CD14-positive monocyte (primary cell): ENCODE measurements at regions not wholly inside any gene's neighbourhood (a gene's known extent, or its start where the extent isn't known, plus 50 kb on each side); places are given as distances from the start of the nearest gene placed in this dataset.
"Not testable (repeated sequence)": the region's sequence is repeated elsewhere in the genome, so short reads cannot be mapped to it uniquely, and the experiment has no call there.

Source experiments
- DNase-seq, 3 donors: peaks; one replicate each; pipeline ENCODE4 v3.0.0-alpha.2; 2011 to 2022
- H2AFZ ChIP-seq: 2 replicates; pipeline ENCODE4 v1.6.0; 2012; ENCODE audit warnings: mild to moderate bottlenecking, low read depth, low read length, inconsistent platforms; ENCODE audit not compliant: insufficient read depth, poor library complexity, severe bottlenecking
- H3K27ac ChIP-seq, 2 donors: 1 replicate in 1 of 2; 2 replicates in 1 of 2; pipeline ENCODE4 v1.5.1; 2012 to 2013; ENCODE audit warnings: low read length in 2 of 2, control low read depth in 1 of 2, inconsistent platforms in 1 of 2, low read depth in 1 of 2, mild to moderate bottlenecking in 1 of 2
- H3K27me3 ChIP-seq, 2 donors: one replicate each; pipeline versions ENCODE4 v1.6.0 to v1.6.1; 2011 to 2013; ENCODE audit warnings: low read length in 2 of 2; ENCODE audit not compliant: control insufficient read depth in 2 of 2, insufficient read depth in 2 of 2
- H3K36me3 ChIP-seq, 2 donors: replicated peaks in 1 of 2; 1 replicate in 1 of 2; 2 replicates in 1 of 2; pipeline versions ENCODE4 v1.5.1 to v1.6.1; 2012 to 2013; ENCODE audit warnings: low read length in 2 of 2, control low read depth in 1 of 2, inconsistent platforms in 1 of 2, mild to moderate bottlenecking in 1 of 2; ENCODE audit not compliant: insufficient read depth in 2 of 2, control insufficient read depth in 1 of 2
- H3K4me1 ChIP-seq, 2 donors: 1 replicate in 1 of 2; 2 replicates in 1 of 2; pipeline versions ENCODE4 v1.5.1 to v1.6.1; 2012 to 2013; ENCODE audit warnings: low read length in 2 of 2, control low read depth in 1 of 2, inconsistent platforms in 1 of 2, mild to moderate bottlenecking in 1 of 2, moderate library complexity in 1 of 2; ENCODE audit not compliant: insufficient read depth in 2 of 2, control insufficient read depth in 1 of 2
- H3K4me2 ChIP-seq: replicated peaks from 2 replicates; pipeline ENCODE3; 2012; ENCODE audit warnings: low read length, moderate library complexity, mild to moderate bottlenecking; ENCODE audit not compliant: poor library complexity, severe bottlenecking; ENCODE audit errors: extremely low read depth
- H3K4me3 ChIP-seq, 3 experiments: fragments of 200-600 bp in 1 of 3; sonication (generic) in 1 of 3; replicated peaks in 1 of 3; 1 replicate in 2 of 3; 2 replicates in 1 of 3; pipeline ENCODE4 v1.5.1; 2011 to 2013; ENCODE audit warnings: low read length in 3 of 3, mild to moderate bottlenecking in 3 of 3, control low read depth in 2 of 3, low read depth in 2 of 3, inconsistent platforms in 1 of 3, moderate library complexity in 1 of 3
- H3K79me2 ChIP-seq: 2 replicates; pipeline ENCODE4 v1.6.0; 2012; ENCODE audit warnings: mild to moderate bottlenecking, control low read depth, inconsistent platforms, low read length, moderate library complexity; ENCODE audit not compliant: insufficient read depth
- H3K9ac ChIP-seq: 2 replicates; pipeline ENCODE4 v1.6.0; 2017; ENCODE audit warnings: low read length, mild to moderate bottlenecking; ENCODE audit not compliant: insufficient read depth, poor library complexity, severe bottlenecking
- H3K9me3 ChIP-seq, 2 donors: replicated peaks in 1 of 2; 1 replicate in 1 of 2; 2 replicates in 1 of 2; pipeline versions ENCODE4 v1.5.1 to v1.6.1; 2012 to 2013; ENCODE audit warnings: low read length in 2 of 2, control low read depth in 1 of 2; ENCODE audit not compliant: control insufficient read depth in 1 of 2, insufficient read depth in 1 of 2
- H4K20me1 ChIP-seq: 2 replicates; pipeline ENCODE4 v1.6.0; 2012; ENCODE audit warnings: mild to moderate bottlenecking, low read length, control low read depth, moderate library complexity; ENCODE audit not compliant: insufficient read depth
- H3K27ac Mint-ChIP-seq, 7 donors: one replicate each; pipeline ENCODE4 v1.8.0; 2020; ENCODE audit warnings: mild to moderate bottlenecking in 7 of 7, mixed read lengths in 7 of 7, moderate library complexity in 6 of 7, inconsistent platforms in 2 of 7
- H3K27me3 Mint-ChIP-seq, 3 donors: one replicate each; pipeline ENCODE4 v1.8.0; 2021 to 2022; ENCODE audit warnings: low read depth in 3 of 3, mild to moderate bottlenecking in 3 of 3, mixed read lengths in 3 of 3, moderate library complexity in 3 of 3, inconsistent platforms in 1 of 3
- H3K36me3 Mint-ChIP-seq, 2 donors: one replicate each; pipeline ENCODE4 v1.8.0; 2020; ENCODE audit warnings: mixed read lengths in 2 of 2, inconsistent platforms in 1 of 2, mild to moderate bottlenecking in 1 of 2
- H3K4me1 Mint-ChIP-seq: one replicate; pipeline ENCODE4 v1.8.0; 2020; ENCODE audit warnings: mild to moderate bottlenecking, mixed read lengths
- H3K4me3 Mint-ChIP-seq, 2 donors: one replicate each; pipeline ENCODE4 v1.8.0; 2020; ENCODE audit warnings: mild to moderate bottlenecking in 2 of 2, mixed read lengths in 2 of 2, moderate library complexity in 1 of 2
- H3K9me3 Mint-ChIP-seq, 7 donors: one replicate each; pipeline ENCODE4 v1.8.0; 2020 to 2022; ENCODE audit warnings: mixed read lengths in 7 of 7, mild to moderate bottlenecking in 6 of 7, moderate library complexity in 6 of 7, inconsistent platforms in 2 of 7
- CTCF ChIP-seq: fragments of 200-600 bp; IDR thresholded peaks from one replicate; pipeline ENCODE4 v1.8.0; 2022; ENCODE audit warnings: antibody characterized with exemption, mild to moderate bottlenecking
- WGBS: methylation state at CpG from one replicate; pipeline ENCODE4 v1.1.5; 2013; ENCODE audit warnings: missing lambda C conversion rate; ENCODE audit not compliant: insufficient coverage; 5-methylcytosine and 5-hydroxymethylcytosine counted together
- intact Hi-C, 2 donors: fragments of 100-400 bp; cut with micrococcal nuclease; formaldehyde crosslinking; loops; one replicate each; pipeline versions ENCODE4 v1.15.0 to v1.15.1; 2023

DNA sequence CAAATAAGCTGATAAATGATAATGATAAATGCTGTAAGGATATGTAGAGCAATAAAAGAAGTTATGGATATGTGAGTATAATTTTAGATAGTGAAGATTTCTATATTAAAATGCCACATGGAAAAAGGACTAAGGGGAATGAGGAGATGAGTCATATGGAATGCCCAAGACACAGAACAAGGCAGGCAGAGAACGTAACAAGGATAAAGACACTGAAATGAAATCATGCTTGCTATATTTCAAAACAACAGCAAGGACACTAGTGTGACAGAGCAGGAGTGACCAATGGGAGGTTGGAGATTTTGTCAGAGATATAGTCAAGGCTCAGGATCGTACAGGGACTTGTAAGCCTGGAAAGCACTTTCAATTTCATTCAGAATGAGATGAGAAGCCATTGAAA, 621.5 kb upstream of the SEMA6D start:
- H3K4me2 ChIP-seq, result no peak overlapping the region
- no peak overlapping the region for H3K4me3 Mint-ChIP-seq
- no peaks in the 10 kb centered on the region for H3K4me1 Mint-ChIP-seq
- H2AFZ ChIP-seq, result no peak overlapping the region
- H3K36me3 Mint-ChIP-seq, result no peaks in the 10 kb centered on the region
- no peak overlapping the region for H3K9ac ChIP-seq
- TF ChIP-seq CTCF, result no peak
- H3K4me1 ChIP-seq, result no peaks in the 10 kb centered on the region
- no peak overlapping the region for H3K27ac Mint-ChIP-seq
- no peaks in the 10 kb centered on the region for H3K27me3 ChIP-seq
- H3K9me3 ChIP-seq, result peaks cover 0 to 13% of the 10 kb centered on the region in 2 donors
- H3K9me3 Mint-ChIP-seq, result peaks cover 2 to 10% (median 6%) of the 10 kb centered on the region in 7 donors
- H4K20me1 ChIP-seq, result no peaks in the 10 kb centered on the region
- H3K27ac ChIP-seq, result no peak overlapping the region
- no CpG with 5 or more reads among the region's 2 CpGs for WGBS
- H3K36me3 ChIP-seq, result no peaks in the 10 kb centered on the region
- H3K27me3 Mint-ChIP-seq, result no peaks in the 10 kb centered on the region
- intact Hi-C loops, result no loop called here
- DNase-seq, result no peak
- no peak overlapping the region for H3K4me3 ChIP-seq
- H3K79me2 ChIP-seq, result no peaks in the 10 kb centered on the region

GRCh38 chr15:47098526-47098925, 618.8 kb upstream of the SEMA6D start:
- H3K36me3 ChIP-seq, H3K4me3 Mint-ChIP-seq, H3K9me3 Mint-ChIP-seq, H3K27me3 ChIP-seq, intact Hi-C loops, DNase-seq, H3K4me1 Mint-ChIP-seq, H3K4me1 ChIP-seq, H3K27ac ChIP-seq, H3K27ac Mint-ChIP-seq, H3K79me2 ChIP-seq, H3K9ac ChIP-seq, H4K20me1 ChIP-seq, H3K36me3 Mint-ChIP-seq, H2AFZ ChIP-seq, H3K4me3 ChIP-seq, H3K27me3 Mint-ChIP-seq, H3K4me2 ChIP-seq: not testable (repeated sequence)
- peaks cover 0 to 13% of the 10 kb centered on the region in 2 donors for H3K9me3 ChIP-seq

- intact Hi-C loops, H3K4me2 ChIP-seq, H3K4me1 Mint-ChIP-seq, H3K4me3 Mint-ChIP-seq, H2AFZ ChIP-seq, H3K36me3 Mint-ChIP-seq, H4K20me1 ChIP-seq, H3K27ac ChIP-seq, H3K9ac ChIP-seq, H3K27me3 Mint-ChIP-seq, H3K36me3 ChIP-seq, H3K79me2 ChIP-seq, H3K27me3 ChIP-seq, H3K4me3 ChIP-seq, DNase-seq, H3K4me1 ChIP-seq, H3K9me3 Mint-ChIP-seq: not testable (repeated sequence)
- H3K9me3 ChIP-seq, result peaks cover 0 to 13% of the 10 kb centered on the region in 2 donors
- peak overlapping the region in 1 of 7 donors; percentile 47 for H3K27ac Mint-ChIP-seq
- 78% methylated on average over 5 of the region's 6 CpGs for WGBS
Measured at GRCh38 chr15:47099801-47100200, 617.5 kb upstream of the SEMA6D start.

GRCh38 chr15:47108800-47109199, 608.5 kb upstream of the SEMA6D start:
- H3K9me3 ChIP-seq, intact Hi-C loops, H3K27ac Mint-ChIP-seq: not testable (repeated sequence)

More at GRCh38 chr15:47108800-47109199, 608.5 kb upstream of the SEMA6D start:
- H3K27me3 ChIP-seq, H3K4me1 Mint-ChIP-seq, H3K36me3 Mint-ChIP-seq, H3K36me3 ChIP-seq, H3K27ac ChIP-seq, H3K4me2 ChIP-seq, H2AFZ ChIP-seq, H3K79me2 ChIP-seq, H3K27me3 Mint-ChIP-seq, H3K4me3 ChIP-seq, H3K4me1 ChIP-seq, H4K20me1 ChIP-seq, H3K4me3 Mint-ChIP-seq, DNase-seq, H3K9ac ChIP-seq: not testable (repeated sequence)
- H3K9me3 Mint-ChIP-seq, result peaks cover 0 to 18% (median 4%) of the 10 kb centered on the region in 7 donors
- no CpG with 5 or more reads among the region's 4 CpGs for WGBS
